ENCODE measurements at regions not wholly inside any gene's neighbourhood (a gene's known extent, or its start where the extent isn't known, plus 50 kb on each side); places are given as distances from the start of the nearest gene placed in this dataset.

- no peak for DNase-seq (ENCODE audit: low read depth)
- TF ChIP-seq CTCF (IDR thresholded peaks at IDR 0.05; ENCODE audit: low read length, missing control alignments) = no peak
- H3K4me3 ChIP-seq (replicated peaks; ENCODE audit: low read depth, low read length) = no peak overlapping the region
These were observed 251.0 kb upstream of the NRSN1 start for GRCh38 chr6:23875006-23875405.

DNA sequence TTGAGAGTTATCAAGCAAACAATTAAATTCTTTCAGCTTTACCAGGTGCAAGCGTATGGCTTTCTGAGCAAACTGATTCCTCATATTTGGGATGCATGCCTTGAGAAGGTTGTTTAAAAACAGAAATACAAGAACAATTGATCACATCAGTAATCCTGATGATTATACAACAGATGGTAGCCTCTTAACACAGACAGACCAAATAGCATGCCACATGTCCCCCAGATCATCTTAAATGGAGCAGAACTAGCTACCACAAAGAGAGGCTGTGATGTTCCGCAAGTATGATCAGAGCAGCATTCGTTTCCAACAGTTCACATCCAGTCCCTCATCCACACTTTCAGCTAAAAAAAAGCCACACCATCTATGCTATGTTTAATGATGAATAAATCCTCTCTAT lies 246.2 kb upstream of the NRSN1 start:
- DNase-seq (ENCODE audit: low read depth) = no peak
- no peak overlapping the region for H3K4me3 ChIP-seq (replicated peaks; ENCODE audit: low read depth, low read length)
- TF ChIP-seq CTCF (IDR thresholded peaks at IDR 0.05; ENCODE audit: low read length, missing control alignments) = no peak

DNA sequence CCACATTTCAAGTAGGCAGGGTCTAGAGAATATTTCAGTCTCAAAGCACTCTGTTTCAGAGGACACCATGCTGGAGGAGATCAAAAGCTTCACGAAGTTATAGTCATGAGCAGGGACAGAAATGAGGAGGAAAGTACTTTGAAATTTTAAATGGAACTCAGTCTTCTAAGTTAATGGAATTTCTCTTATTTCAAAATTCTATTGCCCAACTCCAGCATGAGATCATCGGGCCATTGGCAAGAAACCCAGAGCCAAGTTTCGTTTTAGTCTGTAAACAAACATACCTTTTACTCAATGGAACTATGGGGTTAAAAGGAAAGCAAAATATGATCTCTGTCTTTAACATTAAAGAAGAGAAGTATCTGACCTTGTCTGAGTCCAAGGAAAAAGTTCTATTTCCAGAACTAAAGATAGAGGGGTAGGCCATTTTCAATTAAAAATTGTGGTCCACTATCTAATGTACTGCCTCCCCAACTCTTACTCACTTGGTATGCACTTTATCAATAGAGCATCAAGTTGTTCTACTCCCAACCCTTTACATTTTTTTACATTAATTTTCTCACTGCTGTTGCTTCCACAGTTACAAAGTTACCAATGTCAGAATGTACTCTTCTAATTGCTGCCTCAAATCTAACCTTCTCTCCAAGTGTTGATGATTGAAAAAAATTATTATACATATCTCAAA lies 235.3 kb upstream of the NRSN1 start:
- no peak overlapping the region for H3K4me3 ChIP-seq (replicated peaks; ENCODE audit: low read depth, low read length)
- DNase-seq (ENCODE audit: low read depth) = no peak
- TF ChIP-seq CTCF (IDR thresholded peaks at IDR 0.05; ENCODE audit: low read length, missing control alignments) = no peak

DNA sequence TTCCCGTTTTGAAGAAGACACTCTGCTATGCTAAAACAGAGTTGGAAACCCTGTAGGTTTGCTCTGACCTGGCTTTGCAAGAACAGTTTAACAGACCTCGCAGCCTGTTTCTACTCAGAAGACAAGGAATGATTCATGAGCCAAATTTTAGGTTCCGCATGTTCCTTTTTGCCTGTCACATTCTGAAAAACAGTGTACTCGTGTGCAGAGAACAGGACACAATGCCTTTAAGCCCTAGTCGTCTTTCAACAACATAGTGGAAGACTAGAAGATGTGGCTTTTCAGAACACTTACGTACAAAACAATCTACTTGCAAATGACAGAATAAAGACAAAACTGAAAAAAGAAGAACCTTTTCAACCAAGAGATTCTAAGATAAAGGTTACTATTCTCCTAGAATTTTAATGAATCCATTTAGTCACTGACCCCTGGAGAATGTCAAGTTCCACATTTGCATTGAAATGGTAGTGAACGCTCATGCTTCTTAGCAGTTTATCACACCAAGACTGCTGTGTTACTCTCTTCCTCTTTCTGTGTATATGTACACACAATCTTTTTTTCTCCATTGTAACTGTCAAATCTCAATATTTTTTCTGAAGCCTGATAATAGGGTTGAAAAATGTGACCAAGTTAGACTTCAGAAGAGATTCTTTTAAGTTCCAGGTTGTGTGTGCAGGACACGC lies 220.7 kb upstream of the NRSN1 start:
- H3K4me3 ChIP-seq (replicated peaks; ENCODE audit: low read depth, low read length) = no peak overlapping the region
- no peak for TF ChIP-seq CTCF (IDR thresholded peaks at IDR 0.05; ENCODE audit: low read length, missing control alignments)
- DNase-seq (ENCODE audit: low read depth) = no peak

- TF ChIP-seq CTCF (IDR thresholded peaks at IDR 0.05; ENCODE audit: low read length, missing control alignments) = no peak
- no peak overlapping the region for H3K4me3 ChIP-seq (replicated peaks; ENCODE audit: low read depth, low read length)
- no peak for DNase-seq (ENCODE audit: low read depth)
These were observed 215.6 kb upstream of the NRSN1 start for GRCh38 chr6:23910420-23910819.

- no peak overlapping the region for H3K4me3 ChIP-seq (replicated peaks; ENCODE audit: low read depth, low read length)
- TF ChIP-seq CTCF (IDR thresholded peaks at IDR 0.05; ENCODE audit: low read length, missing control alignments) = no peak
- DNase-seq (ENCODE audit: low read depth) = no peak
These were observed 198.1 kb upstream of the NRSN1 start for GRCh38 chr6:23927935-23928334.

- DNase-seq (ENCODE audit: low read depth) = no peak
- no peak for TF ChIP-seq CTCF (IDR thresholded peaks at IDR 0.05; ENCODE audit: low read length, missing control alignments)
These were observed 196.8 kb upstream of the NRSN1 start for GRCh38 chr6:23929201-23929600.

More at GRCh38 chr6:23929201-23929600, 196.8 kb upstream of the NRSN1 start:
- no peak overlapping the region for H3K4me3 ChIP-seq (replicated peaks; ENCODE audit: low read depth, low read length)

Measured in fibroblast of pulmonary artery (primary cell).